Erythroblast (primary cell): ENCODE measurements at regions not wholly inside any gene's neighbourhood (a gene's known extent, or its start where the extent isn't known, plus 50 kb on each side); places are given as distances from the start of the nearest gene placed in this dataset.

ENCODE experiments used
- GATA1 ChIP-seq: IDR thresholded peaks from 2 replicates; pipeline ENCODE4 v1.6.1; 2011; ENCODE audit warnings: low read depth, mild to moderate bottlenecking, control low read depth, low read length, moderate library complexity
- POLR2A ChIP-seq: IDR thresholded peaks from 2 replicates; pipeline ENCODE4 v1.6.1; 2011; ENCODE audit warnings: mild to moderate bottlenecking, low read length

- no peak for TF ChIP-seq POLR2A
- no peak for TF ChIP-seq GATA1
These were observed 255.0 kb downstream of the ICOS start for GRCh38 chr2:204191574-204191973.
